Smooth muscle cell (in vitro differentiated cells): ENCODE measurements at regions not wholly inside any gene's neighbourhood (a gene's known extent, or its start where the extent isn't known, plus 50 kb on each side); places are given as distances from the start of the nearest gene placed in this dataset.

ENCODE experiments used
- DNase-seq: peaks from one replicate; lab custom pipeline; 2025; ENCODE audit not compliant: unreplicated experiment; lab: John Stamatoyannopoulos, UW
- H2AFZ ChIP-seq: fragments of 200-600 bp; sonication (generic); 2 replicates; pipeline ENCODE4 v1.6.0; 2016; ENCODE audit warnings: antibody characterized with exemption, low read depth, mild to moderate bottlenecking
- H3F3A ChIP-seq: fragments of 200-600 bp; sonication (generic); 2 replicates; pipeline ENCODE4 v1.6.0; 2017; ENCODE audit warnings: antibody characterized with exemption, low read depth
- H3K27ac ChIP-seq: fragments of 200-600 bp; sonication (generic); 2 replicates; pipeline ENCODE4 v1.5.1; 2016; ENCODE audit warnings: low read depth, mild to moderate bottlenecking
- H3K27me3 ChIP-seq: fragments of 200-600 bp; sonication (generic); 2 replicates; pipeline ENCODE4 v1.6.1; 2016; ENCODE audit warnings: low read depth, mild to moderate bottlenecking
- H3K36me3 ChIP-seq: fragments of 200-600 bp; sonication (generic); 2 replicates; pipeline ENCODE4 v1.5.1; 2016; ENCODE audit warnings: low read depth
- H3K4me1 ChIP-seq: fragments of 200-600 bp; sonication (generic); 2 replicates; pipeline ENCODE4 v1.5.1; 2016; ENCODE audit warnings: low read depth
- H3K4me2 ChIP-seq: fragments of 200-600 bp; sonication (generic); 2 replicates; pipeline ENCODE4 v1.6.0; 2016; ENCODE audit warnings: mild to moderate bottlenecking
- H3K4me3 ChIP-seq: fragments of 200-600 bp; sonication (generic); 2 replicates; pipeline ENCODE4 v1.5.1; 2016; ENCODE audit warnings: mild to moderate bottlenecking
- H3K79me2 ChIP-seq: fragments of 200-600 bp; sonication (generic); 2 replicates; pipeline ENCODE4 v1.6.0; 2016; ENCODE audit warnings: low read depth, mild to moderate bottlenecking
- H3K9ac ChIP-seq: fragments of 200-600 bp; sonication (generic); 2 replicates; pipeline ENCODE4 v1.6.0; 2016; ENCODE audit warnings: low read depth
- H3K9me3 ChIP-seq: fragments of 200-600 bp; sonication (generic); replicated peaks from 2 replicates; pipeline ENCODE4 v1.5.1; 2016; ENCODE audit warnings: low read depth
- H4K20me1 ChIP-seq: fragments of 200-600 bp; sonication (generic); 2 replicates; pipeline ENCODE4 v1.6.0; 2016; ENCODE audit warnings: low read depth
- CTCF ChIP-seq: fragments of 200-600 bp; sonication (generic); IDR thresholded peaks from 2 replicates; pipeline ENCODE4 v1.5.1; 2017; ENCODE audit warnings: borderline replicate concordance, mild to moderate bottlenecking, antibody characterized with exemption; ENCODE audit not compliant: insufficient read depth, poor library complexity, severe bottlenecking
- WGBS: methylation state at CpG from one replicate; pipeline ENCODE4 v1.1.7; 2016; ENCODE audit warnings: low lambda C conversion rate; 5-methylcytosine and 5-hydroxymethylcytosine counted together

- Histone ChIP-seq H3K4me3 (no peak overlapping the region), H3F3A (no peaks in the 10 kb centered on the region), H3K9ac (no peak overlapping the region), H3K9me3 (no peaks in the 10 kb centered on the region), H2AFZ (no peak overlapping the region), H3K27ac (no peak overlapping the region), H4K20me1 (no peaks in the 10 kb centered on the region), H3K79me2 (no peaks in the 10 kb centered on the region), H3K36me3 (no peaks in the 10 kb centered on the region), H3K27me3 (no peaks in the 10 kb centered on the region), H3K4me2 (no peak overlapping the region), H3K4me1 (no peaks in the 10 kb centered on the region)
- 98% methylated on average over 4 of the region's 4 CpGs for WGBS
- no peak for TF ChIP-seq CTCF
- no peak for DNase-seq
Observed at GRCh38 chr5:99835791-99836190, 699.4 kb upstream of the FAM174A start.

- no peaks in the 10 kb centered on the region for H3K79me2 ChIP-seq
- no peaks in the 10 kb centered on the region for H3K9me3 ChIP-seq
- no peaks in the 10 kb centered on the region for H3K27me3 ChIP-seq
- H3K4me1 ChIP-seq: no peaks in the 10 kb centered on the region
- no peak overlapping the region for H3K4me2 ChIP-seq
- no peak for DNase-seq
- no peak overlapping the region for H3K4me3 ChIP-seq
- TF ChIP-seq CTCF: no peak
- no peaks in the 10 kb centered on the region for H3K36me3 ChIP-seq
- no peak overlapping the region for H2AFZ ChIP-seq
- 91% methylated on average over 2 of the region's 2 CpGs for WGBS
- no peak overlapping the region for H3K27ac ChIP-seq
- no peak overlapping the region for H3K9ac ChIP-seq
- H4K20me1 ChIP-seq: no peaks in the 10 kb centered on the region
- no peaks in the 10 kb centered on the region for H3F3A ChIP-seq
Observed at GRCh38 chr5:99827136-99827535, 708.0 kb upstream of the FAM174A start.

GRCh38 chr5:99817796-99818195 lies 717.4 kb upstream of the FAM174A start:
- WGBS: 90% methylated on average over 17 of the region's 17 CpGs
- no peaks in the 10 kb centered on the region for H3K36me3 ChIP-seq
- H3K27me3 ChIP-seq: no peaks in the 10 kb centered on the region
- H3K4me1 ChIP-seq: no peaks in the 10 kb centered on the region
- TF ChIP-seq CTCF: no peak
- H3F3A ChIP-seq: no peaks in the 10 kb centered on the region
- no peak overlapping the region for H3K27ac ChIP-seq
- no peak overlapping the region for H3K4me3 ChIP-seq
- no peak overlapping the region for H2AFZ ChIP-seq
- H3K79me2 ChIP-seq: no peaks in the 10 kb centered on the region
- H3K4me2 ChIP-seq: no peak overlapping the region
- DNase-seq: no peak
- no peaks in the 10 kb centered on the region for H3K9me3 ChIP-seq
- no peaks in the 10 kb centered on the region for H4K20me1 ChIP-seq
- H3K9ac ChIP-seq: no peak overlapping the region

- DNase-seq: no peak
Observed at GRCh38 chr5:99814321-99815063, 720.7 kb upstream of the FAM174A start.

More at GRCh38 chr5:99814321-99815063, 720.7 kb upstream of the FAM174A start:
- Histone ChIP-seq H4K20me1 (no peaks in the 10 kb centered on the region), H3K36me3 (no peaks in the 10 kb centered on the region), H3F3A (no peaks in the 10 kb centered on the region), H3K9me3 (no peaks in the 10 kb centered on the region), H3K27ac (no peak overlapping the region), H3K27me3 (no peaks in the 10 kb centered on the region), H2AFZ (no peak overlapping the region), H3K4me1 (no peaks in the 10 kb centered on the region), H3K4me2 (no peak overlapping the region), H3K79me2 (no peaks in the 10 kb centered on the region), H3K4me3 (no peak overlapping the region), H3K9ac (no peak overlapping the region)
- 34% methylated on average over 3 of the region's 3 CpGs for WGBS
- TF ChIP-seq CTCF: no peak
